Natural killer cell treated with Interleukin-12 subunit alpha and Interleukin-12 subunit beta and Interleukin-15 and Interleukin-18, amount 100 ng/mL, for 72 hours (primary cell): ENCODE measurements at regions not wholly inside any gene's neighbourhood (a gene's known extent, or its start where the extent isn't known, plus 50 kb on each side); places are given as distances from the start of the nearest gene placed in this dataset.

Source experiments
- ATAC-seq, 2 donors: fragments of 150-1000 bp; cut with Tn5 transposase in 1 of 2; sonication (Bioruptor Pico), chemical (Tn5 transposase) in 1 of 2; 2 replicates each; pipeline ENCODE4 v1.10.0; 2021
- DNase-seq: peaks from one replicate; pipeline ENCODE4 v3.0.0; 2022; ENCODE audit warnings: low spot score
- H3K27ac Mint-ChIP-seq, 2 donors: 1 replicate in 1 of 2; 2 replicates in 1 of 2; pipeline ENCODE4 v1.8.0; 2022; ENCODE audit warnings: mixed read lengths in 2 of 2, mild to moderate bottlenecking in 1 of 2, moderate library complexity in 1 of 2
- H3K27me3 Mint-ChIP-seq, 2 donors: 1 replicate in 1 of 2; 2 replicates in 1 of 2; pipeline ENCODE4 v1.8.0; 2022; ENCODE audit warnings: mixed read lengths in 2 of 2
- H3K36me3 Mint-ChIP-seq: one replicate; pipeline ENCODE4 v1.8.0; 2022; ENCODE audit warnings: mixed read lengths
- H3K4me1 Mint-ChIP-seq, 2 donors: 1 replicate in 1 of 2; 2 replicates in 1 of 2; pipeline ENCODE4 v1.8.0; 2022; ENCODE audit warnings: low read depth in 2 of 2, mixed read lengths in 2 of 2, mild to moderate bottlenecking in 1 of 2
- H3K4me3 Mint-ChIP-seq: one replicate; pipeline ENCODE4 v1.8.0; 2022; ENCODE audit warnings: mixed read lengths
- H3K9me3 Mint-ChIP-seq: 2 replicates; pipeline ENCODE4 v1.8.0; 2022; ENCODE audit warnings: mixed read lengths

GRCh38 chr7:27472043-27472442 is 190.6 kb downstream of the HIBADH start:
- ATAC-seq = no peak
- Mint-ChIP-seq H3K4me3 (no peak overlapping the region), H3K36me3 (no peaks in the 10 kb centered on the region), H3K27me3 (peaks cover 15 to 44% of the 10 kb centered on the region in 2 donors), H3K9me3 (no peaks in the 10 kb centered on the region), H3K4me1 (no peaks in the 10 kb centered on the region), H3K27ac (no peak overlapping the region)
- DNase-seq = no peak
